ENCODE measurements at regions not wholly inside any gene's neighbourhood (a gene's known extent, or its start where the extent isn't known, plus 50 kb on each side); places are given as distances from the start of the nearest gene placed in this dataset.

DNA sequence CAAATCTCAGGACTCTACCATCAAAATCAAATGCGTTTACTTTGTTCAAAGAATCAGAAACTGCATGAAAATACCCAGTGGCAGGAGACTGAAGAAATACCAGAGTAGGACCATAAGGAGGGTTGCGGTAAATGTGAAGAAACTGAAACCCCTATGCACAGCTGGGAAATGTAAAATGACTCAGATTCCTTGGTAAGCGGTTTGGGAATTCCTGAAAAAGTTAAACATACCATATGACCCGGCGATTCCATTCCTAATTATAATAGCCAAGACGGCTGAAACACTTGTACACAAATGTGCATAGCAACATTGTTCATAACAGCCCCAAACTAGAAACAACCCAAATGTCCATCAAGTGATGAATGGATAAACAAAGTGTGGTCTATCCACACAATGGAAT, 114.1 kb upstream of the GRAMD1B start:
- Histone ChIP-seq H3K36me3 (no peaks in the 10 kb centered on the region), H3K27me3 (peaks cover 11% of the 10 kb centered on the region), H3K27ac (no peak overlapping the region), H3K4me1 (no peaks in the 10 kb centered on the region), H3K9me3 (no peaks in the 10 kb centered on the region), H3K4me3 (no peak overlapping the region)
- intact Hi-C loops (cut with DNase I), result no loop called here
- TF ChIP-seq, protein P1, sequence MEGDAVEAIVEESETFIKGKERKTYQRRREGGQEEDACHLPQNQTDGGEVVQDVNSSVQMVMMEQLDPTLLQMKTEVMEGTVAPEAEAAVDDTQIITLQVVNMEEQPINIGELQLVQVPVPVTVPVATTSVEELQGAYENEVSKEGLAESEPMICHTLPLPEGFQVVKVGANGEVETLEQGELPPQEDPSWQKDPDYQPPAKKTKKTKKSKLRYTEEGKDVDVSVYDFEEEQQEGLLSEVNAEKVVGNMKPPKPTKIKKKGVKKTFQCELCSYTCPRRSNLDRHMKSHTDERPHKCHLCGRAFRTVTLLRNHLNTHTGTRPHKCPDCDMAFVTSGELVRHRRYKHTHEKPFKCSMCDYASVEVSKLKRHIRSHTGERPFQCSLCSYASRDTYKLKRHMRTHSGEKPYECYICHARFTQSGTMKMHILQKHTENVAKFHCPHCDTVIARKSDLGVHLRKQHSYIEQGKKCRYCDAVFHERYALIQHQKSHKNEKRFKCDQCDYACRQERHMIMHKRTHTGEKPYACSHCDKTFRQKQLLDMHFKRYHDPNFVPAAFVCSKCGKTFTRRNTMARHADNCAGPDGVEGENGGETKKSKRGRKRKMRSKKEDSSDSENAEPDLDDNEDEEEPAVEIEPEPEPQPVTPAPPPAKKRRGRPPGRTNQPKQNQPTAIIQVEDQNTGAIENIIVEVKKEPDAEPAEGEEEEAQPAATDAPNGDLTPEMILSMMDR (IDR thresholded peaks at IDR 0.05), result no peak
- DNase-seq (no peak), ATAC-seq (no peak)

DNA sequence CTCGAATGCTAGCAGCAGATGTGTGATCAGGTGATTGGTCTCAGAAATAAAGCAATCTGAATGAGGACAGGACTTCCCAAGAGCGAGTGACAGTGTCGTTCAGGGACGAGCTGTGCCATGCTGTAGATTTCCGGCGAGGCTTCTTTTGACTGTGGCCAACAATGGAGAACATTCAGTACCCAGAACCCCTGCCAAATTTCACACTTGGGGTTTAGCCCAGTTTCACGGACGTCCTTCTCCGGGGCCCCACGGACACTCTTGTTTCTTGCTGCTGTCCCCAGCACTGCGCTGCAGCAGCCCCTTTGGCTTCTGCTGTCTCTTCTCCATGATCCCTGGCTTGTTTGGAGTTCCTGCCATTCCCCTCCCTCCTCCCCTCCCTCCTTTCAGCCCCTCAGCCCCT, 115.1 kb upstream of the GRAMD1B start:
- intact Hi-C loops (cut with DNase I), result no loop called here
- DNase-seq, result no peak
- H3K27me3 ChIP-seq, result peaks cover 9% of the 10 kb centered on the region
- no peaks in the 10 kb centered on the region for H3K4me1 ChIP-seq
- no peak for ATAC-seq
- no peaks in the 10 kb centered on the region for H3K9me3 ChIP-seq
- TF ChIP-seq, protein P1 (IDR thresholded peaks at IDR 0.05), result no peak
- no peak overlapping the region for H3K4me3 ChIP-seq
- no peak overlapping the region for H3K27ac ChIP-seq
- no peaks in the 10 kb centered on the region for H3K36me3 ChIP-seq

DNA sequence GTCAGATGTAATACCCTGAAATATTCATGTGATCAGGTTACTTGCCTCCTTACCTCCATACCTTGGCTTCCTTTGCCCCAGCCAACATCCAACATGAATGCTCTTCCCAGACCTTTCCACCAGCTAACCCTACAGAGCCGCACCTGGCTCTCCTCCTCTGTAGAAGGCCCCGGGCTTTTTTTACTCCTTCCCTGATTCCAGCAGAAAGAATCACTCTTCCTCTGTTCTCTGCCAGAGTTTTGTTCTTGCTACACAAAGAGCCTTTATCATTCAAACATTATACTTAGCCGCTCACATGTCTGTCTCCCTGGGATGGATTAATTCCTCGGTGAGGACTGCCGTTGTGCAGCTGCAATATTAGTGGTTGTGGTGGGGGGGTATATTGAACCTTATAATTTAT, 116.8 kb upstream of the GRAMD1B start:
- no peaks in the 10 kb centered on the region for H3K36me3 ChIP-seq
- no peak overlapping the region for H3K27ac ChIP-seq
- no peak overlapping the region for H3K4me3 ChIP-seq
- intact Hi-C loops (cut with DNase I), result no loop called here
- ATAC-seq (no peak), DNase-seq (no peak)
- TF ChIP-seq, protein P1 (IDR thresholded peaks at IDR 0.05), result no peak
- no peaks in the 10 kb centered on the region for H3K9me3 ChIP-seq
- no peaks in the 10 kb centered on the region for H3K4me1 ChIP-seq
- H3K27me3 ChIP-seq, result peaks cover 4% of the 10 kb centered on the region

DNA sequence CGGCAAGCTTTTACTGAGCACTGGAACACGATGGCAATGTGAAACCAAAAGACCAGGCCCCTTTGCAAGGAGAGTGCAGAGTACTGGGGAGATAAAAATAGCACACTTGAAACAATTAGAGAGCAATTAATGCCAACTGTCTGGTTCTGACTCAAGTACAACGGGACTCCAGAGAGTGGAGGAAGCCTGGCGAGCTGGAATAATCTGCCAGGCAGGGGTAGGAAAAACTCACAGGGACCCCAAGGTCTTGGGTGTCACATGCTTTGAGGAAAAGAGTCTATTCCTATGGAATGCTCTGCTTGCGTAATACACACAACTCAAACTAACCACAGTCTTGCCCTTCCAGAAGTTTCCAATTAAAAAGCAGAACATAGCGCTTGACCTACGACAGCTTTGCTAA, 113.0 kb upstream of the CLMP start:
- no peak for DNase-seq
- Histone ChIP-seq H3K4me3 (no peak overlapping the region), H3K9me3 (no peaks in the 10 kb centered on the region), H3K27ac (no peak overlapping the region), H3K27me3 (no peaks in the 10 kb centered on the region), H3K4me1 (no peaks in the 10 kb centered on the region), H3K36me3 (no peaks in the 10 kb centered on the region)
- peak; percentile 44 for ATAC-seq
- TF ChIP-seq, protein P1 (IDR thresholded peaks at IDR 0.05), result no peak
- intact Hi-C loops (cut with DNase I), result loop anchor here (10.0 kb wide), 1 partner anchor 167 kb away; no protein-coding TSS in a partner anchor

DNA sequence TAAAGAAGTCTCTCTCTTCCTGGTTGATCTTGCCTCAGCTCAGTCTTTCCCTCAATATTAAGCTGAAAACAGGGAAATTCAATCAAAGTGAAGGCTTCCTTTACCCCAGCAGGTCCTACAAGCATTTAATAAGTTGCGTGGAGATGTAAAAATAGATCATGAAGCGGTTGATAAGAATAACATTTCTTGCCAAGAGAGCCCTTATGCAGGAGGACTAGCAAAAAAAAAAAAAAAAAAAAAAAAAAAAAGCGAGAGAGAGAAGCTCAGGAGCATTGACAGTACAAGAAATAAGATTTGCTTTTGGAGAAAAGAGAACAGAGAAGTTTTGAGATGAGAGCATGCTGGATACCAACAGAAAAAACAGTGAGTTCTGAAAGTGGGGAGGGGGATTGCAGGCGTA, 112.2 kb upstream of the CLMP start:
- no peaks in the 10 kb centered on the region for H3K36me3 ChIP-seq
- H3K4me1 ChIP-seq, result no peaks in the 10 kb centered on the region
- TF ChIP-seq, protein P1 (IDR thresholded peaks at IDR 0.05), result no peak
- no peak overlapping the region for H3K27ac ChIP-seq
- ATAC-seq (no peak), DNase-seq (no peak)
- intact Hi-C loops (cut with DNase I), result loop anchor here (10.0 kb wide), 1 partner anchor 168 kb away; no protein-coding TSS in a partner anchor
- H3K4me3 ChIP-seq, result no peak overlapping the region
- no peaks in the 10 kb centered on the region for H3K9me3 ChIP-seq
- H3K27me3 ChIP-seq, result no peaks in the 10 kb centered on the region

DNA sequence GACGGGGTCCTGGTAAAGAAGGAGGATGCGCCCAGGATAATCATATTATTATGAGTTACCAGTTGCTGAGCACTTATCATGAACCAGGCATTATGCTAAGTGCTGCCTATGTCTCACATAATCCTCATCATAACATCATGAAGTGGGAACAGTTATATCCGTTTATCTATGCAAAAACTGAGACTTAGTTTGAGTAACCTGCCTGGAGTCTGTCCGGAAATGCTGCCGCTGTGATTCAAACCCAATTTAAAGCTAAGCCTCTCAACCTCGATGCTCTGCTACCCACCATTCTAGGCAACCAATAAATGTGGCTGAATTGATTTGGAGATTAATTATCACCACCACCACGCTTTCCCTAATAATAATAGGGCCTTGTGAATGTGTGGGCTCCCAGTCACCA, 111.5 kb upstream of the CLMP start:
- no peak for DNase-seq
- Histone ChIP-seq H3K4me3 (no peak overlapping the region), H3K9me3 (no peaks in the 10 kb centered on the region), H3K27me3 (no peaks in the 10 kb centered on the region), H3K4me1 (peaks cover 6% of the 10 kb centered on the region), H3K36me3 (no peaks in the 10 kb centered on the region), H3K27ac (no peak overlapping the region)
- intact Hi-C loops (cut with DNase I), result loop anchor here (10.0 kb wide), 1 partner anchor 168 kb away; no protein-coding TSS in a partner anchor
- ATAC-seq, result no peak
- TF ChIP-seq, protein P1 (IDR thresholded peaks at IDR 0.05), result no peak

Data from upper lobe of right lung (tissue), 1 donor.